HG02610 (cell line): ENCODE measurements at regions not wholly inside any gene's neighbourhood (a gene's known extent, or its start where the extent isn't known, plus 50 kb on each side); places are given as distances from the start of the nearest gene placed in this dataset.

Experiments used
- ATAC-seq: cut with Tn5 transposase; IDR thresholded peaks from one replicate; pipeline ENCODE4 v1.9.1; 2021; ENCODE audit warnings: mild to moderate bottlenecking, moderate library complexity; ENCODE audit not compliant: unreplicated experiment

- ATAC-seq, result no peak
These were observed 275.8 kb downstream of the KCNS3 start for GRCh38 chr2:18154259-18154658.

- no peak for ATAC-seq
These were observed 275.3 kb downstream of the KCNS3 start for GRCh38 chr2:18153741-18154140.

GRCh38 chr2:18151237-18151636, 272.8 kb downstream of the KCNS3 start:
- ATAC-seq, result no peak

- ATAC-seq, result peak; percentile 60
These were observed 271.3 kb downstream of the KCNS3 start for GRCh38 chr2:18149660-18150246.

GRCh38 chr2:18136881-18137475, 258.5 kb downstream of the KCNS3 start:
- no peak for ATAC-seq

GRCh38 chr2:18133310-18133709, 254.8 kb downstream of the KCNS3 start:
- no peak for ATAC-seq

GRCh38 chr2:18132697-18133096, 254.2 kb downstream of the KCNS3 start:
- ATAC-seq, result no peak

GRCh38 chr2:18131761-18132160, 253.3 kb downstream of the KCNS3 start:
- no peak for ATAC-seq

GRCh38 chr2:18129348-18129747, 250.9 kb downstream of the KCNS3 start:
- no peak for ATAC-seq

- ATAC-seq, result no peak
These were observed 246.8 kb downstream of the KCNS3 start for GRCh38 chr2:18125303-18125702.

- ATAC-seq, result no peak
These were observed 245.8 kb downstream of the KCNS3 start for GRCh38 chr2:18124116-18124835.

GRCh38 chr2:18123577-18123976, 245.1 kb downstream of the KCNS3 start:
- no peak for ATAC-seq

GRCh38 chr2:18123211-18123570, 244.7 kb downstream of the KCNS3 start:
- ATAC-seq, result no peak

- ATAC-seq, result no peak
These were observed 244.2 kb downstream of the KCNS3 start for GRCh38 chr2:18122544-18123210.

- no peak for ATAC-seq
These were observed 241.4 kb downstream of the KCNS3 start for GRCh38 chr2:18119883-18120282.

GRCh38 chr2:18118703-18119102, 240.2 kb downstream of the KCNS3 start:
- no peak for ATAC-seq

GRCh38 chr2:18117592-18117991, 239.1 kb downstream of the KCNS3 start:
- peak; percentile 83 for ATAC-seq

GRCh38 chr2:18110222-18110621, 231.8 kb downstream of the KCNS3 start:
- ATAC-seq, result no peak

GRCh38 chr2:18106841-18107240, 228.4 kb downstream of the KCNS3 start:
- no peak for ATAC-seq

GRCh38 chr2:18105929-18106328, 227.5 kb downstream of the KCNS3 start:
- ATAC-seq, result no peak

GRCh38 chr2:18104595-18105224, 226.2 kb downstream of the KCNS3 start:
- no peak for ATAC-seq
